NB4 (cell line): ENCODE measurements at regions not wholly inside any gene's neighbourhood (a gene's known extent, or its start where the extent isn't known, plus 50 kb on each side); places are given as distances from the start of the nearest gene placed in this dataset.

ENCODE experiments used
- CTCF ChIP-seq: IDR thresholded peaks from one replicate; pipeline ENCODE4 v1.5.1; 2012; ENCODE audit warnings: low read depth, low read length
- MAX ChIP-seq: IDR thresholded peaks from 2 replicates; pipeline ENCODE4 v1.6.1; 2011; ENCODE audit warnings: low read depth, low read length
- MYC ChIP-seq: IDR thresholded peaks from 2 replicates; pipeline ENCODE4 v1.6.1; 2011; ENCODE audit warnings: low read depth, low read length
- POLR2A ChIP-seq: IDR thresholded peaks from 2 replicates; pipeline ENCODE4 v1.6.1; 2011; ENCODE audit warnings: mild to moderate bottlenecking; ENCODE audit not compliant: insufficient read length; ENCODE audit errors: extremely low read depth

- TF ChIP-seq MAX (no peak), CTCF (no peak), MYC (no peak), POLR2A (no peak)
Observed at GRCh38 chr20:16846006-16846405, 97.8 kb downstream of the OTOR start.
